ENCODE measurements at regions not wholly inside any gene's neighbourhood (a gene's known extent, or its start where the extent isn't known, plus 50 kb on each side); places are given as distances from the start of the nearest gene placed in this dataset.

DNA sequence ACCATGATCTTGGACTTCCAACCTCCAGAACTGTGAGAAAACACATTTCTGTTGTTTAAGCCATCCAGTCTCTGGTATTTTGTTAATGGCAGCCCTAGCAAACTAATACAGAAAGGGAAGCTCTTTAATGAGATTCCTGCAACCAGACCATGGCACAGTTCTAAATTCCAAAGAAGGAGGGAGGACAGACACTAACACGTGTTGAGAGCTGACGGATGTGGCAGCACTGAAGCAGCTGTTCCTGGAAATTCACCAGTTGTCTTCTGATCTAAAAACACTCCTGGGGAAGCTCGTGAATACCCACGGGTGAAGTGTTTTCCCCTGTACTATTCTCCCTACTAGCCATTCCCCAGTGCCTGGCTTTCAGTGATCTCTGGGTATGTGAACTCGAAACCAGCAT, 56.7 kb downstream of the RPL22L1 start (continued):
- TF ChIP-seq GTF2F1 (IDR thresholded peaks at IDR 0.05; ENCODE audit: borderline replicate concordance, low read depth, low read length) = no peak
- no peak for TF ChIP-seq POU5F1 (IDR thresholded peaks at IDR 0.05; ENCODE audit: low read depth, low read length)
- TF ChIP-seq TAF1 (IDR thresholded peaks at IDR 0.05; ENCODE audit: low read depth, low read length) = no peak
- no peak for TF ChIP-seq SRF (IDR thresholded peaks at IDR 0.05; ENCODE audit: low read depth, low read length)
- TF ChIP-seq CHD7 (IDR thresholded peaks at IDR 0.05; ENCODE audit: insufficient replicate concordance, low read length) = no peak
- TF ChIP-seq POLR2AphosphoS5 (IDR thresholded peaks at IDR 0.05; ENCODE audit: low read depth, low read length) = no peak
